ENCODE measurements at regions not wholly inside any gene's neighbourhood (a gene's known extent, or its start where the extent isn't known, plus 50 kb on each side); places are given as distances from the start of the nearest gene placed in this dataset.

GRCh38 chr1:29746076-29746665 is 509.8 kb downstream of the PTPRU start:
- no peak for DNase-seq (ENCODE audit: low read depth in 2 of 2, low spot score in 1 of 2)

DNA sequence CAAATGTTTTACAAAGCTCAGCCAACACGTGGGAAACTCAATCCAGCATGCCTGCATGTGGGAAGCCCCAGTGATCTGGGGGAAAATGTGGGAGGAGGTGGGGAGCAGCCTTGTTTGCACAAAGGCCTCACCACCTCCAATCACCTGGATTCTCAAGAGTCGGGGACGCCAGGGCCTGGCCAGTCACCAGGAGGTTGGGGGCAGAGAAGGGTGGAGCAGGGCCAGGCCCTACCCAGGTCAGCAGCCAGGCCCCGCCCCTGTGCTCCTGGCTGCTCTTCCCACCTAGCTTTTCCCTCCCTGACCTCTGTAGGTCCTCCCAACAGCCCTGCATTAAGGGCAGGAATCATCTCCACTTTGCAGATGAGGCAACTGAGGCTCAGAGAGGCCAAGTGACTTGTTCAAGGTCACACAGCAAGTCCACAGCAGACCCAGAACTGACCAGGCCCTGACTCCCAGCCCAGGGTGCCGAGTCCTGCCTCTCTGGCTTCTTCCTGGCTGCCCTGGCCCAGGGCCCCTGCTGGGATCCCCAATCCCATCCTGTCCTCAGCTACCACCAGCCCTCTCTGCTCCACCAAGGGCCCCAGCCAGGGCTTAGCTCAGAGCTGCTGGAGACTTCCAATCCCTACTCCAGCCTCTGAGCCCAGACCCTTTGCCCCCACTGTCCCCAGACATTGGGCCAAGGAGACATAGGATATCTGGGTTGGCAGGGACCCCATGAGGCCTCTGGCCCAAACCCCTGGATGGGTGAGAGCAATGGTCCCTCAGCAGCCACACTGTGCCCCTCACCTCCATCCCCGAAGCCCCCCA is 508.6 kb downstream of the PTPRU start:
- DNase-seq (ENCODE audit: low read depth in 2 of 2, low spot score in 1 of 2): no peak

GRCh38 chr1:29743931-29744330 is 507.6 kb downstream of the PTPRU start:
- DNase-seq (ENCODE audit: low read depth in 2 of 2, low spot score in 1 of 2): no peak

- DNase-seq (ENCODE audit: low read depth in 2 of 2, low spot score in 1 of 2): no peak
Measured at GRCh38 chr1:29743264-29743663, 506.9 kb downstream of the PTPRU start.

DNA sequence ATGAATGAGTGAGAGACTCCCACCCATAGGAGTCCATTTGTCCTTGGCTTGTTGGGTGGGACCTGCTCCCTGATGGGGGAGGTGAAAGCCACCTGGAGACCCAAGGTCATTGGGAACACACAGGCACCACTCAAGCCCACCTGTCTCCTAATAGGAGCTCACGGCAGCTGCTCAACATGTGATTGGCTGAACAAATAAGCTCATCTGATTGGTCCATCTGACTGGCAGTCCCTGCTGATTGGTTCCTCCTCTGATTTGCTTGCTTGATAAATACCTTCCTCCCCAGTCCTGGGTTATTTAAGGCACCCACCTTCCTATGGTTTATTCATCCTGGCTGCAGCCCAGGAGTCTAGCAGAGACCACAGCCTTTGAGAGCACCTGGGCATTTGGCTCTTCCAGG is 502.9 kb downstream of the PTPRU start:
- DNase-seq (ENCODE audit: low read depth in 2 of 2, low spot score in 1 of 2): no peak

DNA sequence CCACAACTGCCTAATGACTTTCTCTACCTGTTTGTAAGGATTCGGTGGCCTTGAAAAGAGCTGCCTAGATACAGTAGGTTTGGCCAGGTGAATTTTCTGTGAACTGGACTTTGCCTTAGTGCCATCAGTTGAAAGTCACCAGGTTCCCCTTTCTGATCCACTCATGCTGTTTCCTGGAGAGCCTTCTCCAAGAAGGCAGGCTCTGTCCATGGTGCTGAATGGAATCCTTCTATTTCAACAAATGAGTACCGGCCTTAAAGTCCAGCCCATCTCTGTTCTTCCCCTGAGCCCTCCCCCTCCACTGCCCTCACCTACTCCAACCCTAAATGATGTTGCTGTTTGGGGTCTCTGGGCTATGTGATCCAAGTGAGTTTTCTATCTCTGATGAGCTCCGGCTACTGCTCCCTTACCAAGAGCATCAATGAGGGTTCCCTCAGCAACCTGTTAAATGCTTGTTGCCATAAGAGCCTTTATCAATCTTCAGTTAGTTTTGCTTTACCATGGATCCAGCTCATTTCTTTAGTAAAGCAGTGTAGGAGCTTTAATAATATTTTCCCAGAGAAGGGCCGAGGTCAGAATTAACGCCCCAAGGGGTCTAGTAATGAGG is 500.4 kb downstream of the PTPRU start:
- no peak for DNase-seq (ENCODE audit: low read depth in 2 of 2, low spot score in 1 of 2)

- DNase-seq (ENCODE audit: low read depth in 2 of 2, low spot score in 1 of 2): no peak
Measured at GRCh38 chr1:29732453-29732852, 496.1 kb downstream of the PTPRU start.

DNA sequence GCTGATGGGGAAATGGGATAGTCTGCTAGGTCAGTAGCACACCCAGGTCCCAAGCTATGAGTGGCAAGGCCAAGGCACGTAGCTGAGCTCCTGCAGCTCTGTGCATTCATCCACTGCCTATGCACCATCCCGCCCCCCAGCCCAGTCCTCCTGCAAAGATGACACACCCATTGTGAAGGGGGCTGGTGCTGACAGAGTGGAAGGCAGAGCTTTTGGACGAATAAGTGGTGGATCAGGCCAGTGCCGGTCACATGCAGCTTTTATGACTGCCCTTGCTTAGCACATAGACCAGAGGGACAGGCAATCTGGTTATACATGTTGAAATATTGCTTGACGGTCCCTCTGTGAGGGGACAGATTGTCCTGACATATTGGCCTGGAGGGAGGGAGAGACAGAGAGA is 494.3 kb downstream of the PTPRU start:
- no peak for DNase-seq (ENCODE audit: low read depth in 2 of 2, low spot score in 1 of 2)

GRCh38 chr1:29729281-29729680 is 493.0 kb downstream of the PTPRU start:
- DNase-seq (ENCODE audit: low read depth in 2 of 2, low spot score in 1 of 2): no peak

- no peak for DNase-seq (ENCODE audit: low read depth in 2 of 2, low spot score in 1 of 2)
Measured at GRCh38 chr1:29728703-29729102, 492.4 kb downstream of the PTPRU start.

DNA sequence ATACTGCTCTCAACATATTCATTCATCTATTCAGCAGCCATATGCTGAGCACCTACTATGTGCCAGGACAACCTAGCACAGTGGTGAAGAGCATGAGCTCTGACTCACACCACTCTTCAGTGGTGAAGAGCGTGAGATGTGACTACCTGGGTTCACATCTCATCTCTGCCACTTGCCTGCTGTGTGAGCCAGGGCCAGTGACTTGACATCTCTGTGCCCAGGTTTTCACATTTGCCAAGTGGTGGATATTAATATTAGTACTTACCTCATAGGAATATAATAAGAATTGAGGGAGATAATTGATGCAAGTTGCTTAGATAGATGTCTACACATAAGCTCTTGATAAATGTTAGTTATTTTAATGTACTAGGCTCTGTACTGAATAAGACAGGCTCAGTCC is 488.9 kb downstream of the PTPRU start:
- DNase-seq (ENCODE audit: low read depth in 2 of 2, low spot score in 1 of 2): no peak

- no peak for DNase-seq (ENCODE audit: low read depth in 2 of 2, low spot score in 1 of 2)
Measured at GRCh38 chr1:29722598-29722997, 486.3 kb downstream of the PTPRU start.

GRCh38 chr1:29719253-29719652 is 482.9 kb downstream of the PTPRU start:
- DNase-seq (ENCODE audit: low read depth in 2 of 2, low spot score in 1 of 2): no peak

- DNase-seq (ENCODE audit: low read depth in 2 of 2, low spot score in 1 of 2): no peak
Measured at GRCh38 chr1:29718791-29719190, 482.5 kb downstream of the PTPRU start.

DNA sequence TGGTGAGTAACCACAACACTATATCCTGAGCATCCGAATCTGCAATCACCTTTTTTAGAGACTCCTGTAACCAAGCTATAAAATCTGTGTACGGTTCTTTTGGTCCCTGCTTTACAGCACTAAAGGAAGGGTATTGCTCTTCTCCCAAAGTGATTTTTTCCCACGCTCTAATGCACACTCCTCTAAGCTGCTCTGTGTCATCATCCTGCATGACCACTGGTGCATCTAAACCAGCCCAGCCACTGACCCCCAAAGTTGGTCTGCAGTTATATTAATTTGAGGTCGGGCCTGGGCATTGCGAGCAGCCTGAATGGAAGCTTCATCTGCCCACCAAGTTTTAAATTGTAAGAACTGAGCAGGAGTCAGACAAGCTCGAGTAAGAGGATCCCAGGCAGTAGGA is 480.0 kb downstream of the PTPRU start:
- DNase-seq (ENCODE audit: low read depth in 2 of 2, low spot score in 1 of 2): no peak

DNA sequence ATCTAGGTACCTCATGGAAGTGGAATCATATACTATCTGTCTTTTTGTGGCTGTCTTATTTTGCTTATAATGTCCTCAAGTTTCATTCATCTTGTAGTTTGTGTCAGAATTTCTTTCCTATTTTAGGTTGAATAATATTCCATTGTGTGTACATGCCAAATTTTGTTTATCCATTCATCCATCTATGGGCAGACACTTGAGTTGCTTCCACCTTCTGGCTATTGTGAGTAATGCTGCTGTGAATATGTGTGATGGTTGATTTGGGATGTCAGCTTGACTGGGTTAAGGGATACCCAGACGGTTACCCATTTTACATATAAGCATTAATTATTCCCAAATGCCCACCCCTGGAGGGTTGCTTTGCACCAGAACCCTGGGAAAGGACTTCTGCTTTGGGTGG is 477.5 kb downstream of the PTPRU start:
- no peak for DNase-seq (ENCODE audit: low read depth in 2 of 2, low spot score in 1 of 2)

DNA sequence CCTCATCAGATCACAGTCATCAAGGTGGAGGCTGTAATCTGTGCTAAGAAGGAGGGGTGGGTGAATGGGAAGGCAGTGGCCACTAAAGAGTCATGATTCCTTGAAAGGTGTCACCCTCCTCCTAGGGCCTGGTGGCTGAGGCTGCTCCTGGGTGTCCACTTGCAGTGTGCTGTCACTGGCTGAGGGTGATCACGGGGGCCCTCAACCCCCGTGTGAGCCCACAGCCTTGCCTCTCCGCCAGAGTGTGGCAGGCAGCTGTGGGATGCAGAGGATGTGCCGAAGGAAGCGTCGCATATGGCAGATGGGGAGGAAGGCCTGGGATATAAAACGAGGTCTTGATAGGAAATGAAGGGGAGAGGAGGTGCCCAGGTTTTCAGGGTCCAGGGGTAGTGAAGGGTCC is 476.5 kb downstream of the PTPRU start:
- DNase-seq (ENCODE audit: low read depth in 2 of 2, low spot score in 1 of 2): no peak

DNA sequence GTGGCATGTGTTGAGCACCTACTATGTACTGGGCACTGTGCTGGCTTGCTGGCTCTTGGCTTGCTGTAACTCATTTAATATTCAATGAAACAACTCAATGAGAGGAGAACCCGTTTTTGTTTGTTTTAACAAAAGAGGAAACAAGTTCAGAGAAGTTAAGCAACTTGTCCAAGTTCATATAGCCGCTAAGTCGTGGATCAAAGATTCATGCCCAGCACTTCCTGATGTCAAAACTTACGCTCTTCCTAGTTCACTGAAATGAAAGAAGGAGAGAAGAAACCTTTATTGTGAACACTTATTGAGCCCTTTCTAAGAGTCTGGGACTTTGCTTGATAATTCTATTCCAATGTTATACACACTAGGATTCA is 475.9 kb downstream of the PTPRU start:
- no peak for DNase-seq (ENCODE audit: low read depth in 2 of 2, low spot score in 1 of 2)

DNA sequence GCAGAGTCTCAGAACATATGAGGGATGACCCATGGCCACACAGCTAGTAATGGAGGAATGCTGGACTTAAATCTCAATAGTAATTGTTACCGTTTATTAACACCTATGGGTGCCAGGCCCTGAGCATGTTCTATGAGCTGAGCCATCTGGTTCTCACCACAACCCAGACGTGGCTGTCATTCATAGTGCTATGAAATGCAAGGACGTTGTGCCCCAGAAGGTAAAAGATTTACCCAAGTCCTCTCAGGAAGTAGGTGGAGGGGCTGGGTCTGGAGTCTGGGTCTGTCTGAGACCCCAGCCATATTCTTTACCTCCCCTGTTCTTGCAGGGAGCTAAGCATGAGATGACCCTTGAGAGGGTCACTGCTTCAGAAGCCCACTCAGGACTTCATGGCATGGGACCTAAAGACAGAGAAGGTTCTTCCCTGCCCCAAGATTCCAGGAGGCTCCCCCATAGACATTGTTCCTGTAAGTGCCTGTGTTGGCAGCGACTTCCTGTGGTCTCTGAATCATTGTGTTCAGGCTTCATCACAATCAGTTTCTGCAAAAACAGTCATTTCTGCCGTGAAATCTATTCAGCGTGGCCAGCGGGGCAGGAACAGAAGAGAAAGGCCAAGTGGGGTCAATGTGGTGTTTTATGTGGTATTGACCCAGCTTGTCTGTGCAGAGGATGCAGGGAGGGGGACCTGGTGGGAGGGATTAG is 475.4 kb downstream of the PTPRU start:
- no peak for DNase-seq (ENCODE audit: low read depth in 2 of 2, low spot score in 1 of 2)

DNA sequence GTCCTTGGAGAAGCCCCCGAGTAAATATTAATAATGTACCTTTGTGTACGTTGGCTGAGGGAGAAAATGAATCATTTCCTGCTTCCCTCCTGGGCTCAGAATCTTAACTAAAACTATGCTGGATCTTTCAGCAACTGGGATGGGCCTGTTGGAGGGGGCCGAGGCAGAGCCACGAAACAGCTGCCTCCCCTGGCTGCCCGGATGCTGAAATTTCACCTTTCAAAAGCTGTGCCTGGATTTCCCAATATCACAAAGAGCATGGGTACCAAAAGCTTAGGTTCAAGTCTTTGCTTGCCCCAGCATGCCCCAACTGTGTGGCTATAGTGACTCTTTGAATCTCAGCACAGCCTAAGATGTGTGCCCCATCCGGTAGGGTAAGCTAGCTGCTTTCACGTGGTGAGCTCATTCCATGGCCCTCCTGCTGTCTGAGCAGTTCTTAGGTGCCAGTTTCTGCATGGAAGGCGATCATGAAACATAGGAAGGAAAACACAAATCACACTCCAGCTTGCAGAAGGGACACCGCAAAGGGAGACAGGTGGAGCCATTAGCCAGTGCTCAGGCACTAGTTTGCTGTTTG is 473.5 kb downstream of the PTPRU start:
- DNase-seq (ENCODE audit: low read depth in 2 of 2, low spot score in 1 of 2): no peak

DNA sequence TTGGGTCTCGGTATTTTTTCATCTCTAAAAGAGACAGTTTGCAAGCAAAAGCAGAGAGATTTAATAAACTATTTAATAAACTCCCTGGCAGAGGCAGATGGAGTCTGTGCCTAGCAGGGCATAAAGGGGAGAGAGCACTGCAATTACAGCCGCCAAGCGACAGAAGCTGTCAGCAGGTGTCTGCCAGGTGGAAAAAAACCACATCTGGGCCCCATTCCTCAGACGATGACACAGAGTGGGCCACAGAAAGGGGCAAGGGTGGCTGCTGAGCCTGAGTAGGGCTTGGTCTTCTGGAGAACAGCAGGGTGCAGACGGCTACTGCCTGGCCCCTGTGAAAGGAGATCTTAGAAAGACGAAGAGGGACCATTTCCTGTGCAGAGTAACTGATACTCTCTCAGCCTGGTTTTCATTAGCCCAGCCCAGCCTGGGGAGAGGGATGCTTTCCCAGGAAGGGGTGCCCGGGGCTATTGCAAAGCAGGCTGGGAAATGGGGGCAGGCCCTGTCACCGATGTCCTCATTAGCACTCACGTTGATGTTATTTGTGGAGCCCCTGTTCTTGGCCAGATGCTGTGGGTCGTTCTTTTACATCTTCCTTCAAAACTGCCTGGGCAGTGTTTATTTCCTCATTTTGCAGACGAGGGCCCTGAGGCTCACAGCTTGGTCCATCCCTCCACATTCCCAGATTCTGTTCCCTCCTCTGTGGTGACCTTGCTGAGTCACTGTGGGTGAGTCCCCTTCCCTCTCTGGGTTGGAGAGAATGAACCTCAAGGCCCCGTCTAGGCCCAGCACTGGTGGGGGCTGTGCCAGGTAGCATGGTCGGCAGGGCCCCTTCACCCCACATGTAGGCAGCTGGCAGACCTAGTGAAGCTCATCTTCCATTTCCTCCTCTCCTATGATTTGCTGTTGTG is 472.7 kb downstream of the PTPRU start:
- DNase-seq (ENCODE audit: low read depth in 2 of 2, low spot score in 1 of 2): no peak

All from stimulated activated CD8-positive, alpha-beta memory T cell treated with anti-CD3 and anti-CD28 coated beads, Interleukin-4, amount 100 ng/mL, for 1 hour (primary cell).